Ishikawa (cell line): ENCODE measurements at regions not wholly inside any gene's neighbourhood (a gene's known extent, or its start where the extent isn't known, plus 50 kb on each side); places are given as distances from the start of the nearest gene placed in this dataset.

Experiments used
- CEBPB ChIP-seq: IDR thresholded peaks from 2 replicates; pipeline ENCODE4 v1.6.1; 2012
- CREB1 ChIP-seq: IDR thresholded peaks from 2 replicates; pipeline ENCODE4 v1.6.1; 2012; ENCODE audit warnings: low read depth
- EGR1 ChIP-seq: IDR thresholded peaks from 2 replicates; pipeline ENCODE4 v1.6.1; 2012
- EP300 ChIP-seq: IDR thresholded peaks from 2 replicates; pipeline ENCODE4 v1.6.1; 2012; ENCODE audit warnings: borderline replicate concordance
- RAD21 ChIP-seq: IDR thresholded peaks from 2 replicates; pipeline ENCODE4 v1.6.1; 2012; ENCODE audit warnings: low read depth
- TAF1 ChIP-seq: IDR thresholded peaks from 2 replicates; pipeline ENCODE4 v1.6.1; 2012; ENCODE audit warnings: low read depth, mild to moderate bottlenecking
- TCF12 ChIP-seq: IDR thresholded peaks from 2 replicates; pipeline ENCODE4 v1.6.1; 2012; ENCODE audit warnings: low read depth
- YY1 ChIP-seq: IDR thresholded peaks from 2 replicates; pipeline ENCODE4 v1.6.1; 2012; ENCODE audit warnings: low read depth
- ZBTB7A ChIP-seq: IDR thresholded peaks from 2 replicates; pipeline ENCODE4 v1.6.1; 2012; ENCODE audit warnings: low read depth
- TF ChIP-seq, protein P1 (sequence below): IDR thresholded peaks from 2 replicates; pipeline ENCODE4 v1.6.1; 2012; ENCODE audit warnings: low read depth, mild to moderate bottlenecking
- TF ChIP-seq, protein P2 (sequence below): IDR thresholded peaks from 2 replicates; pipeline ENCODE4 v1.6.1; 2012
- TF ChIP-seq, protein P3 (sequence below): IDR thresholded peaks from 2 replicates; pipeline ENCODE4 v1.6.1; 2012

DNA sequence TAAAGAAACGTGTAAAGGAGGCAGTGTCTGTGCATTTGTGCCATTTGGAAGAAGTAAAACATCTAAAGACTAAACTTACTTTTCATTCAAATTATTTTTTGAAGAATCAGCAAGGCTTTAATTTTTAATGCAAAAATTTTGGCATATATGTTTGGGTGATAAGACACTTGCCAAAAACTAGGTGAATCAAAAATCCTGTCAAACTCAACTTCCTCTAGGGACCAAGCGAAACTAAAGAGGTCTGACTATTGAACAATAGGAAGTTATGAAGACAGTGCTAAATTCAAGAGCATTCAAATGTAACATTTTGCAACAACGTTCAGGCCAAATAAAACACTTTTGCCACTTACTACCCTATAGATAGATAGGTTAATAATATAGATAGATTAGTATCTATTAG, 306.1 kb downstream of the NOL4 start:
- no peak for TF ChIP-seq EGR1
- no peak for TF ChIP-seq TCF12
- TF ChIP-seq CREB1 = no peak
- TF ChIP-seq YY1 = no peak
- TF ChIP-seq TAF1 = no peak
- TF ChIP-seq, protein P1, sequence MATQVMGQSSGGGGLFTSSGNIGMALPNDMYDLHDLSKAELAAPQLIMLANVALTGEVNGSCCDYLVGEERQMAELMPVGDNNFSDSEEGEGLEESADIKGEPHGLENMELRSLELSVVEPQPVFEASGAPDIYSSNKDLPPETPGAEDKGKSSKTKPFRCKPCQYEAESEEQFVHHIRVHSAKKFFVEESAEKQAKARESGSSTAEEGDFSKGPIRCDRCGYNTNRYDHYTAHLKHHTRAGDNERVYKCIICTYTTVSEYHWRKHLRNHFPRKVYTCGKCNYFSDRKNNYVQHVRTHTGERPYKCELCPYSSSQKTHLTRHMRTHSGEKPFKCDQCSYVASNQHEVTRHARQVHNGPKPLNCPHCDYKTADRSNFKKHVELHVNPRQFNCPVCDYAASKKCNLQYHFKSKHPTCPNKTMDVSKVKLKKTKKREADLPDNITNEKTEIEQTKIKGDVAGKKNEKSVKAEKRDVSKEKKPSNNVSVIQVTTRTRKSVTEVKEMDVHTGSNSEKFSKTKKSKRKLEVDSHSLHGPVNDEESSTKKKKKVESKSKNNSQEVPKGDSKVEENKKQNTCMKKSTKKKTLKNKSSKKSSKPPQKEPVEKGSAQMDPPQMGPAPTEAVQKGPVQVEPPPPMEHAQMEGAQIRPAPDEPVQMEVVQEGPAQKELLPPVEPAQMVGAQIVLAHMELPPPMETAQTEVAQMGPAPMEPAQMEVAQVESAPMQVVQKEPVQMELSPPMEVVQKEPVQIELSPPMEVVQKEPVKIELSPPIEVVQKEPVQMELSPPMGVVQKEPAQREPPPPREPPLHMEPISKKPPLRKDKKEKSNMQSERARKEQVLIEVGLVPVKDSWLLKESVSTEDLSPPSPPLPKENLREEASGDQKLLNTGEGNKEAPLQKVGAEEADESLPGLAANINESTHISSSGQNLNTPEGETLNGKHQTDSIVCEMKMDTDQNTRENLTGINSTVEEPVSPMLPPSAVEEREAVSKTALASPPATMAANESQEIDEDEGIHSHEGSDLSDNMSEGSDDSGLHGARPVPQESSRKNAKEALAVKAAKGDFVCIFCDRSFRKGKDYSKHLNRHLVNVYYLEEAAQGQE = no peak
- no peak for TF ChIP-seq ZBTB7A
- TF ChIP-seq, protein P2, sequence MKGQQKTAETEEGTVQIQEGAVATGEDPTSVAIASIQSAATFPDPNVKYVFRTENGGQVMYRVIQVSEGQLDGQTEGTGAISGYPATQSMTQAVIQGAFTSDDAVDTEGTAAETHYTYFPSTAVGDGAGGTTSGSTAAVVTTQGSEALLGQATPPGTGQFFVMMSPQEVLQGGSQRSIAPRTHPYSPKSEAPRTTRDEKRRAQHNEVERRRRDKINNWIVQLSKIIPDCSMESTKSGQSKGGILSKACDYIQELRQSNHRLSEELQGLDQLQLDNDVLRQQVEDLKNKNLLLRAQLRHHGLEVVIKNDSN = no peak
- TF ChIP-seq CEBPB = no peak
- no peak for TF ChIP-seq RAD21
- no peak for TF ChIP-seq EP300
- TF ChIP-seq, protein P3, sequence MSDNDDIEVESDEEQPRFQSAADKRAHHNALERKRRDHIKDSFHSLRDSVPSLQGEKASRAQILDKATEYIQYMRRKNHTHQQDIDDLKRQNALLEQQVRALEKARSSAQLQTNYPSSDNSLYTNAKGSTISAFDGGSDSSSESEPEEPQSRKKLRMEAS = no peak
